CD8-positive, alpha-beta memory T cell (primary cell): ENCODE measurements at regions not wholly inside any gene's neighbourhood (a gene's known extent, or its start where the extent isn't known, plus 50 kb on each side); places are given as distances from the start of the nearest gene placed in this dataset.
"Not testable (repeated sequence)": the region's sequence is repeated elsewhere in the genome, so short reads cannot be mapped to it uniquely, and the experiment has no call there.

Source experiments
- CTCF ChIA-PET: fragments of 350-600 bp; sonication (Branson Sonifier 250); formaldehyde crosslinking; loops from one replicate; lab custom pipeline; 2021; ENCODE audit warnings: antibody characterized with exemption; lab: Charles Lee
- POLR2A ChIA-PET: fragments of 350-600 bp; sonication (Branson Sonifier 250); formaldehyde crosslinking; loops from one replicate; lab custom pipeline; 2021; ENCODE audit warnings: antibody characterized with exemption; lab: Charles Lee
- DNase-seq, 5 donors: peaks; one replicate each; pipeline versions ENCODE4 v3.0.0 to v3.0.0-alpha.2; 2020 to 2022; ENCODE audit warnings: mixed read lengths in 1 of 5
- H3K27ac ChIP-seq: one replicate; pipeline ENCODE4 v1.7.0; 2013; ENCODE audit warnings: low read depth, mild to moderate bottlenecking, low read length, moderate library complexity
- H3K27me3 ChIP-seq: 2 replicates; pipeline ENCODE4 v1.7.0; 2013; ENCODE audit warnings: low read length, mild to moderate bottlenecking; ENCODE audit not compliant: insufficient read depth, poor library complexity, severe bottlenecking
- H3K36me3 ChIP-seq: 2 replicates; pipeline ENCODE4 v1.7.0; 2013; ENCODE audit warnings: mild to moderate bottlenecking, low read length, moderate library complexity; ENCODE audit not compliant: insufficient read depth
- H3K4me1 ChIP-seq: 2 replicates; pipeline ENCODE4 v1.7.0; 2013; ENCODE audit warnings: mild to moderate bottlenecking, low read length, moderate library complexity; ENCODE audit not compliant: insufficient read depth
- H3K4me3 ChIP-seq: 2 replicates; pipeline ENCODE4 v1.7.0; 2013; ENCODE audit warnings: mild to moderate bottlenecking, low read length
- H3K9me3 ChIP-seq: 2 replicates; pipeline ENCODE4 v1.7.0; 2013; ENCODE audit warnings: mild to moderate bottlenecking, low read length
- H3K27ac Mint-ChIP-seq, 8 donors: one replicate each; pipeline ENCODE4 v1.8.0; 2020 to 2021; ENCODE audit warnings: mixed read lengths in 8 of 8, mild to moderate bottlenecking in 6 of 8, inconsistent platforms in 3 of 8, moderate library complexity in 3 of 8
- H3K27me3 Mint-ChIP-seq, 2 donors: one replicate each; pipeline ENCODE4 v1.8.0; 2020 to 2021; ENCODE audit warnings: mixed read lengths in 2 of 2, mild to moderate bottlenecking in 1 of 2, moderate library complexity in 1 of 2
- H3K36me3 Mint-ChIP-seq, 3 donors: one replicate each; pipeline ENCODE4 v1.8.0; 2020 to 2021; ENCODE audit warnings: mixed read lengths in 3 of 3, inconsistent platforms in 1 of 3, mild to moderate bottlenecking in 1 of 3
- H3K4me1 Mint-ChIP-seq, 3 donors: one replicate each; pipeline ENCODE4 v1.8.0; 2020 to 2021; ENCODE audit warnings: mixed read lengths in 3 of 3, inconsistent platforms in 1 of 3, mild to moderate bottlenecking in 1 of 3
- H3K4me3 Mint-ChIP-seq, 7 donors: one replicate each; pipeline ENCODE4 v1.8.0; 2020 to 2021; ENCODE audit warnings: mixed read lengths in 7 of 7, mild to moderate bottlenecking in 6 of 7, moderate library complexity in 4 of 7, inconsistent platforms in 2 of 7
- H3K9me3 Mint-ChIP-seq, 5 donors: one replicate each; pipeline ENCODE4 v1.8.0; 2020 to 2022; ENCODE audit warnings: mixed read lengths in 5 of 5, mild to moderate bottlenecking in 3 of 5, moderate library complexity in 2 of 5, inconsistent platforms in 1 of 5

DNA sequence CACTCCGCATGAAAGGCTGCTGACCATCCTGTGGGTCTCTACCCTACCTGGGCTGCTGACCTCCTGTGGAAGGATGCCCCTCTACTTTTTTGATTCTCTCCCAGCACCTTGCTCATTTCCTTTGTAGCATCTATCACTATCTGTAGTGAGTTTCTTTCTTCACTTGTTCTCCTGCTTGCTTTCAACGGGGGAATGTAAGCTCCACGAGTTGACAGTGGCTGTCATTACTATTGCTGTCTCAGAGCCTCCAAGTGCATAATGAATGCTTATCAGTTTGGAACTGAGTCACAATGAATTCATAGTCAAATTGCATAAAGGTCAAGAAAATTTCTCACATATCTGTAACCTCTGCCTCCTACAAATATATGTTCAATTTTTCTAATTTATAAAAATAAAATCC, 477.7 kb downstream of the PLCL1 start:
- no peak overlapping the region for H3K27ac Mint-ChIP-seq
- H3K36me3 Mint-ChIP-seq, result peaks cover 0 to 1% (median 0%) of the 10 kb centered on the region in 3 donors
- H3K4me3 Mint-ChIP-seq, result no peak overlapping the region
- ChIA-PET CTCF (interaction anchor here (1.0 kb wide), 1 partner anchor 15 kb away, joined by 3 read pairs; no protein-coding TSS in a partner anchor), POLR2A (no interaction called here)
- no peak overlapping the region for H3K4me3 ChIP-seq
- H3K9me3 ChIP-seq, result no peaks in the 10 kb centered on the region
- H3K27me3 Mint-ChIP-seq, result peaks cover 15 to 32% of the 10 kb centered on the region in 2 donors
- H3K27ac ChIP-seq, result no peak overlapping the region
- peaks cover 0 to 3% (median 0%) of the 10 kb centered on the region in 5 donors for H3K9me3 Mint-ChIP-seq
- H3K4me1 ChIP-seq, result no peaks in the 10 kb centered on the region
- no peak for DNase-seq
- no peaks in the 10 kb centered on the region for H3K27me3 ChIP-seq
- H3K4me1 Mint-ChIP-seq, result no peaks in the 10 kb centered on the region
- no peaks in the 10 kb centered on the region for H3K36me3 ChIP-seq

DNA sequence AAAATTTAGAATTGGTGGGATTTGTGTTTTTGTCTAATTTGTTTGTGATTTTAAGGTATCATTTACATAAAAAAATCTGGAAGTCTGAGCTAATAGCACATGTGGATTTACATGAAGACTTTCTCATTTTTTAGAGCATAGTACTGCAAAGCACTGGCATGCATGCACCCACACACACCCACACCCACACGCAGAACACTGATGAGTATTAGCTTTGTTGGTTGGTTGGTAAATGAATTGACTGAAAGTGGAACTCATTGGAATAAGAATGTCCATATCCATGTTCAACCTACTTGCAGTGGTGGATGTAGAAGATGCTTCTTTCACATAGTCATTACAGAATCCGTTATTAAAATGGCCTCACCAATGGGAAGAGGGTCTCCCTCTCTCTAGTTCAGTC, 475.8 kb downstream of the PLCL1 start:
- DNase-seq, result no peak
- peaks cover 15 to 32% of the 10 kb centered on the region in 2 donors for H3K27me3 Mint-ChIP-seq
- H3K4me1 ChIP-seq, result no peaks in the 10 kb centered on the region
- H3K36me3 ChIP-seq, result no peaks in the 10 kb centered on the region
- no peaks in the 10 kb centered on the region for H3K27me3 ChIP-seq
- H3K4me1 Mint-ChIP-seq, result no peaks in the 10 kb centered on the region
- peaks cover 0 to 1% (median 0%) of the 10 kb centered on the region in 3 donors for H3K36me3 Mint-ChIP-seq
- H3K4me3 Mint-ChIP-seq, result no peak overlapping the region
- H3K9me3 ChIP-seq, result no peaks in the 10 kb centered on the region
- H3K4me3 ChIP-seq, result no peak overlapping the region
- ChIA-PET POLR2A (no interaction called here), CTCF (no interaction called here)
- peaks cover 0 to 3% (median 0%) of the 10 kb centered on the region in 5 donors for H3K9me3 Mint-ChIP-seq
- H3K27ac Mint-ChIP-seq, result no peak overlapping the region
- no peak overlapping the region for H3K27ac ChIP-seq

DNA sequence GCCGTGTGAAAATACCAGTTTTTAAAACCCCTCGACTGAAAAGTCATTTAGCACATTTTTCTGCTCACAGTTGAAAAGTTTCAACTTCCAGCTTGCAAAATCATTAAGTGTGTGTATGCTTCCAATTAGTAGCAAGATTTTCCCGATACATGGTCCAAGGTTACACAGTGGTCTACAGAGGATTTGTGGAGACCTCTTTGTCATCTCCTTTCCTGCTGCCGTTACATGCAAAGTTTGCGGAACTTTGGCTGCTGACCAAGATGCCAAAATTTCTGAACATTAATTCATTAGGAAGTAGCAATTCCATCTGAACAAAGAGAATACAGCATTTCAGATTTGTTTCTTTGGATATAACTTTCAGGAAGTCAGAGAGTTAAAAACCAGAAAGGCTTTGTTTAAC, 474.6 kb downstream of the PLCL1 start:
- Histone ChIP-seq H3K36me3 (no peaks in the 10 kb centered on the region), H3K27me3 (no peaks in the 10 kb centered on the region), H3K4me3 (no peak overlapping the region), H3K27ac (no peak overlapping the region), H3K4me1 (no peaks in the 10 kb centered on the region), H3K9me3 (no peaks in the 10 kb centered on the region)
- peak overlapping the region in 1 of 8 donors; percentile 30 for H3K27ac Mint-ChIP-seq
- H3K4me3 Mint-ChIP-seq, result no peak overlapping the region
- DNase-seq, result no peak
- peaks cover 12 to 28% of the 10 kb centered on the region in 2 donors for H3K27me3 Mint-ChIP-seq
- peaks cover 0 to 3% (median 0%) of the 10 kb centered on the region in 5 donors for H3K9me3 Mint-ChIP-seq
- H3K4me1 Mint-ChIP-seq, result no peaks in the 10 kb centered on the region
- H3K36me3 Mint-ChIP-seq, result peaks cover 0 to 1% (median 0%) of the 10 kb centered on the region in 3 donors
- POLR2A ChIA-PET, result no interaction called here
- CTCF ChIA-PET, result interaction anchor here (1.0 kb wide), 1 partner anchor 18 kb away, joined by 3 read pairs; no protein-coding TSS in a partner anchor

DNA sequence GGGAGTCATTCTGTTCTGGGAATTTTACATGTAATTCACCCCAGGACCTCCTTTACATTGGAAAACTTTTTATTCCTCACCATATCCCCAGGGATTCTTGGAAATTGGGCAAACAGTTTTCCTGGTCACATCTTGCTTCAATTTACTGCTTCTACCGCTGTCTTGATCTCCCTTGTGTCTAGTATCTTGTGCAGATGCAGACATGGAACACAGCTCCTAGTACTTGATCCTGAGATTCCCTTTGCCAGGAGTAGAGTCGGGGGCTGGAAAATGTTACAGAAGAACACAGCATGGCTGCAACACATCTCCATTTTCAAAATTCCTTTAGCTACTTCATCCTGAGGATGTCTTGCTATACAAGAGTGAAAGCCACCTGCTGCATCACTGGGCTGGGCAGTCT, 472.8 kb downstream of the PLCL1 start:
- H3K36me3 ChIP-seq, result no peaks in the 10 kb centered on the region
- H3K4me1 Mint-ChIP-seq, result no peaks in the 10 kb centered on the region
- CTCF ChIA-PET, result no interaction called here
- H3K27ac ChIP-seq, result no peak overlapping the region
- H3K4me3 Mint-ChIP-seq, result no peak overlapping the region
- H3K27ac Mint-ChIP-seq, result no peak overlapping the region
- H3K4me3 ChIP-seq, result no peak overlapping the region
- H3K9me3 Mint-ChIP-seq, result peaks cover 0 to 3% (median 0%) of the 10 kb centered on the region in 5 donors
- no peaks in the 10 kb centered on the region for H3K36me3 Mint-ChIP-seq
- H3K27me3 ChIP-seq, result no peaks in the 10 kb centered on the region
- peaks cover 7 to 18% of the 10 kb centered on the region in 2 donors for H3K27me3 Mint-ChIP-seq
- DNase-seq, result no peak
- no peaks in the 10 kb centered on the region for H3K4me1 ChIP-seq
- no peaks in the 10 kb centered on the region for H3K9me3 ChIP-seq
- POLR2A ChIA-PET, result no interaction called here

DNA sequence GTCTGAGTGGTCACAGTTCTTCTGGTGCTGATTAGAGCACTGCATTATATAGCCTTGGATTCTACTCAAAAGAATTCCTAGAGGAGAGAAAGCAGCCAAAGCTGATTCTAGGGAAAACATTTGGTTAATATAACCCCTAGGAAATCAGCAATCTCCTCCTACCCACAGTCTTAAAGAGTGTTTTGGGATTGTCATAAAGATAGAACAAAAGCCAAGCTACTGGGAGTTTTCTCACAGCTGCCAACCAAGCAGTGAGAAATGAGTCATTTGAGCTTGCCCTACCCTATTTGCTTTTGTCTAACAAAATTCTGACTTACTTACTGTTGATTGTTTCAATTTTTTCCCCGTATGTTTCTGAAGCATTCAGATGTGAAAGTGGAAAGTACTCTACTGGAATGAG, 469.3 kb downstream of the PLCL1 start:
- POLR2A ChIA-PET, result no interaction called here
- no peaks in the 10 kb centered on the region for H3K4me1 ChIP-seq

DNA sequence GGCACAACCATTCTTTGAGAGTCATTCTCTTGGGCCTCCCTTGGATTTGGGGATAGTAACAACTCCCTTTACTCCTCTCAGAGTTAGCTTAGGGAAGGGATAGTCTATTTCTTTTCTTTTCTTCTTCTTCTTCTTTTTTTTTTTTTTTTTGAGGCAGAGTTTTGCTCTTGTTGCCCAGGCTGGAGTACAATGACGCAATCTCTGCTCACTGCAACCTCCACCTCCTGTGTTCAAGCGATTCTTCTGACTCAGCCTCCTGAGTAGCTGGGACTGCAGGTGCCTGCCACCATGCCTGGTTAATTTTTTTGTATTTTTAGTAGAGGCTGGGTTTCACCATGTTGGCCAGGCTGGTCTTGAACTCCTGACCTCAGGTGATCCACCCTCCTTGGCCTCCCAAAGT, 465.8 kb downstream of the PLCL1 start:
- CTCF ChIA-PET, DNase-seq, H3K4me1 ChIP-seq, H3K9me3 Mint-ChIP-seq, H3K9me3 ChIP-seq, H3K27ac ChIP-seq, H3K36me3 ChIP-seq, H3K4me1 Mint-ChIP-seq, H3K4me3 ChIP-seq, H3K4me3 Mint-ChIP-seq, H3K27me3 ChIP-seq, H3K27ac Mint-ChIP-seq, POLR2A ChIA-PET, H3K36me3 Mint-ChIP-seq: not testable (repeated sequence)
- H3K27me3 Mint-ChIP-seq, result peaks cover 16 to 31% of the 10 kb centered on the region in 2 donors

More for the DNA sequence above, 469.3 kb downstream of the PLCL1 start:
- H3K4me3 ChIP-seq, result no peak overlapping the region
- no peaks in the 10 kb centered on the region for H3K36me3 ChIP-seq
- Mint-ChIP-seq H3K4me3 (no peak overlapping the region), H3K27ac (no peak overlapping the region), H3K27me3 (peaks cover 13 to 16% of the 10 kb centered on the region in 2 donors), H3K36me3 (no peaks in the 10 kb centered on the region), H3K4me1 (no peaks in the 10 kb centered on the region), H3K9me3 (no peaks in the 10 kb centered on the region)
- H3K27me3 ChIP-seq, result no peaks in the 10 kb centered on the region
- CTCF ChIA-PET, result no interaction called here
- no peak for DNase-seq
- H3K27ac ChIP-seq, result no peak overlapping the region
- no peaks in the 10 kb centered on the region for H3K9me3 ChIP-seq

- ChIA-PET POLR2A (no interaction called here), CTCF (interaction anchor here (2.4 kb wide), 1 partner anchor 28 kb away, joined by 7 read pairs; no protein-coding TSS in a partner anchor)
- H3K36me3 ChIP-seq, result no peaks in the 10 kb centered on the region
- no peak for DNase-seq
- H3K4me1 Mint-ChIP-seq, result no peaks in the 10 kb centered on the region
- no peaks in the 10 kb centered on the region for H3K27me3 ChIP-seq
- H3K9me3 ChIP-seq, result no peaks in the 10 kb centered on the region
- H3K36me3 Mint-ChIP-seq, result no peaks in the 10 kb centered on the region
- no peaks in the 10 kb centered on the region for H3K4me1 ChIP-seq
- H3K27ac ChIP-seq, result no peak overlapping the region
- H3K27ac Mint-ChIP-seq, result no peak overlapping the region
- H3K9me3 Mint-ChIP-seq, result no peaks in the 10 kb centered on the region
- H3K4me3 ChIP-seq, result no peak overlapping the region
- H3K27me3 Mint-ChIP-seq, result peaks cover 16 to 31% of the 10 kb centered on the region in 2 donors
- no peak overlapping the region for H3K4me3 Mint-ChIP-seq
These were observed 464.1 kb downstream of the PLCL1 start for GRCh38 chr2:198268519-198268918.

DNA sequence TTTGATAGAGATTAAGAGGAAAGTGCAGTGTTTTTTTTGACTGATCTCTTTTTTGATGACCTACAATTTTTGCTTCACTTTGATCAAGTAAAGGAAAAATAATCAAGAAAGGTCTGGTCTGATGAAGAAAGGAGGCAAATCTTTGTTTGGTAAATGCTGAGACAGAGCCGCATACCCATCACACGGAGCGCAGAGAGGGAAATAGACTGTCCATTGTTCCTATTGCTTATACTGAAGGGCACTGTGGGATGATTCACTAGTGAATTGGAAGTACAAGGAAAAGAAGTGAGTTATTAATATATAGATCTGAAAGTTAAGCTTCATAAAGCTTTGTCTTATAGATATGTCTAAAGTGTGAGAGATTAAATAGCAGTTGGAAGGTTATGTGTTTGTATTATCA, 455.1 kb downstream of the PLCL1 start:
- ChIA-PET CTCF (no interaction called here), POLR2A (no interaction called here)
- H3K9me3 Mint-ChIP-seq, result no peaks in the 10 kb centered on the region
- H3K36me3 ChIP-seq, result no peaks in the 10 kb centered on the region
- H3K4me3 Mint-ChIP-seq, result no peak overlapping the region
- peaks cover 8 to 29% of the 10 kb centered on the region in 2 donors for H3K27me3 Mint-ChIP-seq
- no peaks in the 10 kb centered on the region for H3K27me3 ChIP-seq
- H3K4me1 ChIP-seq, result no peaks in the 10 kb centered on the region
- H3K4me1 Mint-ChIP-seq, result no peaks in the 10 kb centered on the region
- no peak overlapping the region for H3K27ac ChIP-seq
- H3K9me3 ChIP-seq, result no peaks in the 10 kb centered on the region
- H3K27ac Mint-ChIP-seq, result no peak overlapping the region
- H3K4me3 ChIP-seq, result no peak overlapping the region
- no peak for DNase-seq
- H3K36me3 Mint-ChIP-seq, result no peaks in the 10 kb centered on the region
